ENCODE measurements at regions not wholly inside any gene's neighbourhood (a gene's known extent, or its start where the extent isn't known, plus 50 kb on each side); places are given as distances from the start of the nearest gene placed in this dataset.

DNA sequence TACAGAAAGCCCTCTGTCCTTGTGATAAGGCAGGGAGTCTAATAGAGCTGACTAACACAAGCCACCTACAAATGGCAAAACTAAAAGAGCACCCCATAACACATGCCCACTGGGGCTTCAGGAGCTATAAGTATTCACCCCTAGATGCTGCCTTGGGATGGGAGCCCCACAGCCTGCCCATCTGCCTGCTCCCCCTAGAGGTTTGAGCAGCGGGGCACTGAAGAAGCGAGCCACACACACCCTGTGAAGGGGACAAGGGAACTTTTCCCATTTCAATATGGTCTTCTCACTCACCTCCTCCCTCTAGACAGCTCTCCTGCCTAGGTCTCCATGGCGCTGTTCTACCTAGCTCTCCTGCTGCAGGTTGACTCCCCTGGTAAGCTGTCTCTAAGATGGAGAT is 261.0 kb downstream of the SHQ1 start:
- intact Hi-C loops (cut with micrococcal nuclease; ENCODE audit: unreplicated experiment) (no loop called here), in situ Hi-C loops (cut with HindIII; ENCODE audit: low pct_unique_long_range_greater_than_20kb, low sequenced_read_pairs) (no loop called here)
- TF ChIP-seq TCF7L2 (IDR thresholded peaks at IDR 0.05; ENCODE audit: low read depth, low read length): no peak
- TF ChIP-seq POLR2AphosphoS5 (IDR thresholded peaks at IDR 0.05; ENCODE audit: low read depth, low read length): no peak
- TF ChIP-seq SIN3A (IDR thresholded peaks at IDR 0.05; ENCODE audit: borderline replicate concordance, insufficient read depth, low read depth, low read length): no peak
- Histone ChIP-seq H3K4me1 (ENCODE audit: control insufficient read depth, insufficient read depth, low read length) (no peaks in the 10 kb centered on the region), H3K27me3 (ENCODE audit: control insufficient read depth, insufficient read depth, low read length) (no peaks in the 10 kb centered on the region), H3K36me3 (ENCODE audit: control insufficient read depth, insufficient read depth, low read length) (no peaks in the 10 kb centered on the region), H3K4me3 (ENCODE audit: low read depth in 2 of 2, low read length in 2 of 2) (no peak overlapping the region), H3K27ac (ENCODE audit: low read length) (no peak overlapping the region), H3K9me3 (ENCODE audit: control insufficient read depth, insufficient read depth, low read depth, low read length) (no peaks in the 10 kb centered on the region)
- ChIA-PET CTCF (no interaction called here), POLR2A (no interaction called here)
- ATAC-seq (no peak), DNase-seq (ENCODE audit: low read depth, low spot score) (no peak)
- no TSS peak for BruUV-seq (replicated peaks)

DNA sequence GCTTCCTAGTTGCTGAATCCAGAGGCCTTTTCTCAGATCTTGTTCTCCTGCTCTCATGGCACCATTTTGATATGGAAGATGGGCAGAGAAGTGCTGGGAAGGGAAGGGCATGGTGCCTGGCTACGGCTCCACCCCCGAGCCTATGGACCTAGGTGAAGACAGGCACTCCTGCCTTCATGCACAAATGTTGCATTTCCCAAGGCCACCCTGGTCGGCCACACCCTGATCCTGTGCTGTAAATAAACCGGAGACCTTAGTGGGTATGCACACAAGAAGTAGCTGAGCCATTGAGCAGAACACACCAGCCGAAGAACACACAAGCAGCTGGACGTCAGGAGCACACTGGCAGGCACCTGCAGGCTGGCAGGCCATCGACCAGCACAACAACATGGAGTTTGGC is 261.6 kb downstream of the SHQ1 start:
- POLR2A ChIA-PET: no interaction called here
- H3K4me1 ChIP-seq (ENCODE audit: control insufficient read depth, insufficient read depth, low read length): no peaks in the 10 kb centered on the region
- no peaks in the 10 kb centered on the region for H3K36me3 ChIP-seq (ENCODE audit: control insufficient read depth, insufficient read depth, low read length)
- intact Hi-C loops (cut with micrococcal nuclease; ENCODE audit: unreplicated experiment): no loop called here
- ATAC-seq (no peak), DNase-seq (ENCODE audit: low read depth, low spot score) (no peak)
- in situ Hi-C loops (cut with HindIII; ENCODE audit: low pct_unique_long_range_greater_than_20kb, low sequenced_read_pairs): no loop called here
- TF ChIP-seq POLR2AphosphoS5 (IDR thresholded peaks at IDR 0.05; ENCODE audit: low read depth, low read length) (no peak), SIN3A (IDR thresholded peaks at IDR 0.05; ENCODE audit: borderline replicate concordance, insufficient read depth, low read depth, low read length) (no peak), TCF7L2 (IDR thresholded peaks at IDR 0.05; ENCODE audit: low read depth, low read length) (no peak)
- TF ChIP-seq, protein P1, sequence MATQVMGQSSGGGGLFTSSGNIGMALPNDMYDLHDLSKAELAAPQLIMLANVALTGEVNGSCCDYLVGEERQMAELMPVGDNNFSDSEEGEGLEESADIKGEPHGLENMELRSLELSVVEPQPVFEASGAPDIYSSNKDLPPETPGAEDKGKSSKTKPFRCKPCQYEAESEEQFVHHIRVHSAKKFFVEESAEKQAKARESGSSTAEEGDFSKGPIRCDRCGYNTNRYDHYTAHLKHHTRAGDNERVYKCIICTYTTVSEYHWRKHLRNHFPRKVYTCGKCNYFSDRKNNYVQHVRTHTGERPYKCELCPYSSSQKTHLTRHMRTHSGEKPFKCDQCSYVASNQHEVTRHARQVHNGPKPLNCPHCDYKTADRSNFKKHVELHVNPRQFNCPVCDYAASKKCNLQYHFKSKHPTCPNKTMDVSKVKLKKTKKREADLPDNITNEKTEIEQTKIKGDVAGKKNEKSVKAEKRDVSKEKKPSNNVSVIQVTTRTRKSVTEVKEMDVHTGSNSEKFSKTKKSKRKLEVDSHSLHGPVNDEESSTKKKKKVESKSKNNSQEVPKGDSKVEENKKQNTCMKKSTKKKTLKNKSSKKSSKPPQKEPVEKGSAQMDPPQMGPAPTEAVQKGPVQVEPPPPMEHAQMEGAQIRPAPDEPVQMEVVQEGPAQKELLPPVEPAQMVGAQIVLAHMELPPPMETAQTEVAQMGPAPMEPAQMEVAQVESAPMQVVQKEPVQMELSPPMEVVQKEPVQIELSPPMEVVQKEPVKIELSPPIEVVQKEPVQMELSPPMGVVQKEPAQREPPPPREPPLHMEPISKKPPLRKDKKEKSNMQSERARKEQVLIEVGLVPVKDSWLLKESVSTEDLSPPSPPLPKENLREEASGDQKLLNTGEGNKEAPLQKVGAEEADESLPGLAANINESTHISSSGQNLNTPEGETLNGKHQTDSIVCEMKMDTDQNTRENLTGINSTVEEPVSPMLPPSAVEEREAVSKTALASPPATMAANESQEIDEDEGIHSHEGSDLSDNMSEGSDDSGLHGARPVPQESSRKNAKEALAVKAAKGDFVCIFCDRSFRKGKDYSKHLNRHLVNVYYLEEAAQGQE (IDR thresholded peaks at IDR 0.05; ENCODE audit: insufficient read depth in 1 of 2, low read depth in 2 of 2, low read length in 1 of 2): no peak
- TF ChIP-seq, protein P2, sequence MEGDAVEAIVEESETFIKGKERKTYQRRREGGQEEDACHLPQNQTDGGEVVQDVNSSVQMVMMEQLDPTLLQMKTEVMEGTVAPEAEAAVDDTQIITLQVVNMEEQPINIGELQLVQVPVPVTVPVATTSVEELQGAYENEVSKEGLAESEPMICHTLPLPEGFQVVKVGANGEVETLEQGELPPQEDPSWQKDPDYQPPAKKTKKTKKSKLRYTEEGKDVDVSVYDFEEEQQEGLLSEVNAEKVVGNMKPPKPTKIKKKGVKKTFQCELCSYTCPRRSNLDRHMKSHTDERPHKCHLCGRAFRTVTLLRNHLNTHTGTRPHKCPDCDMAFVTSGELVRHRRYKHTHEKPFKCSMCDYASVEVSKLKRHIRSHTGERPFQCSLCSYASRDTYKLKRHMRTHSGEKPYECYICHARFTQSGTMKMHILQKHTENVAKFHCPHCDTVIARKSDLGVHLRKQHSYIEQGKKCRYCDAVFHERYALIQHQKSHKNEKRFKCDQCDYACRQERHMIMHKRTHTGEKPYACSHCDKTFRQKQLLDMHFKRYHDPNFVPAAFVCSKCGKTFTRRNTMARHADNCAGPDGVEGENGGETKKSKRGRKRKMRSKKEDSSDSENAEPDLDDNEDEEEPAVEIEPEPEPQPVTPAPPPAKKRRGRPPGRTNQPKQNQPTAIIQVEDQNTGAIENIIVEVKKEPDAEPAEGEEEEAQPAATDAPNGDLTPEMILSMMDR (IDR thresholded peaks at IDR 0.05): no peak
- no peaks in the 10 kb centered on the region for H3K27me3 ChIP-seq (ENCODE audit: control insufficient read depth, insufficient read depth, low read length)
- no TSS peak for BruUV-seq (replicated peaks)
- H3K9me3 ChIP-seq (ENCODE audit: control insufficient read depth, insufficient read depth, low read depth, low read length): no peaks in the 10 kb centered on the region
- CTCF ChIA-PET: no interaction called here
- no peak overlapping the region for H3K27ac ChIP-seq (ENCODE audit: low read length)
- H3K4me3 ChIP-seq (ENCODE audit: low read depth in 2 of 2, low read length in 2 of 2): no peak overlapping the region

DNA sequence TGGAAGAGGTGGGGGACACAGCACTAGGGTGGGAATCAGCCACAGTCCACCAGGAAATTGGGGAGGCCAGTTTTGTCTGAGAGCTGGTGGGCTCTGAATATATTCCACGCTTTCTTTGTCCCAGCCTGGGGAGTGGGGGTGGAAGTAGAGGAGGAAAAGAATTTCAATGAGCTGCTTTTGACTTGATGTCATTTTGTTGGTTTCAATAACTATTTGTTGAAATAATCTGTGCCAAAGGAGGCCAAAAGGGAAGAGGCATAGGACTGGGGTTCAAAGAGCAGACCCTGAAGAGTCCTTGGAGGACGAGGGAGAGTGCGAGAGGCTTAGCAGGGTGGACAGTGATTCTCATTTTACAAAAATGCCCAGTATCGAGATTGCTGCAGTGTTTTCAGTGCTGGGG is 262.3 kb downstream of the SHQ1 start:
- Histone ChIP-seq H3K9me3 (ENCODE audit: control insufficient read depth, insufficient read depth, low read depth, low read length) (no peaks in the 10 kb centered on the region), H3K27me3 (ENCODE audit: control insufficient read depth, insufficient read depth, low read length) (no peaks in the 10 kb centered on the region), H3K36me3 (ENCODE audit: control insufficient read depth, insufficient read depth, low read length) (no peaks in the 10 kb centered on the region), H3K4me1 (ENCODE audit: control insufficient read depth, insufficient read depth, low read length) (no peaks in the 10 kb centered on the region), H3K27ac (ENCODE audit: low read length) (no peak overlapping the region), H3K4me3 (ENCODE audit: low read depth in 2 of 2, low read length in 2 of 2) (no peak overlapping the region)
- ATAC-seq: no peak
- no peak for TF ChIP-seq SIN3A (IDR thresholded peaks at IDR 0.05; ENCODE audit: borderline replicate concordance, insufficient read depth, low read depth, low read length)
- TF ChIP-seq, protein P1 (IDR thresholded peaks at IDR 0.05; ENCODE audit: insufficient read depth in 1 of 2, low read depth in 2 of 2, low read length in 1 of 2): no peak
- TF ChIP-seq TCF7L2 (IDR thresholded peaks at IDR 0.05; ENCODE audit: low read depth, low read length): no peak
- no peak for TF ChIP-seq POLR2AphosphoS5 (IDR thresholded peaks at IDR 0.05; ENCODE audit: low read depth, low read length)
- TF ChIP-seq, protein P2 (IDR thresholded peaks at IDR 0.05): no peak
- in situ Hi-C loops (cut with HindIII; ENCODE audit: low pct_unique_long_range_greater_than_20kb, low sequenced_read_pairs) (no loop called here), intact Hi-C loops (cut with micrococcal nuclease; ENCODE audit: unreplicated experiment) (no loop called here)
- DNase-seq (ENCODE audit: low read depth, low spot score): no peak
- no TSS peak for BruUV-seq (replicated peaks)
- POLR2A ChIA-PET: no interaction called here
- CTCF ChIA-PET: no interaction called here
